HG03196 (cell line): ENCODE measurements at regions not wholly inside any gene's neighbourhood (a gene's known extent, or its start where the extent isn't known, plus 50 kb on each side); places are given as distances from the start of the nearest gene placed in this dataset.

ENCODE experiments used
- ATAC-seq: cut with Tn5 transposase; IDR thresholded peaks from one replicate; pipeline ENCODE4 v1.9.1; 2021; ENCODE audit not compliant: unreplicated experiment

- ATAC-seq, result no peak
Observed at GRCh38 chr7:86975449-86975848, 84.0 kb downstream of the ELAPOR2 start.

GRCh38 chr7:86972072-86972471 lies 87.4 kb downstream of the ELAPOR2 start:
- ATAC-seq, result no peak

- no peak for ATAC-seq
Observed at GRCh38 chr7:86970986-86971385, 88.5 kb downstream of the ELAPOR2 start.

GRCh38 chr7:86970547-86970946 lies 88.9 kb downstream of the ELAPOR2 start:
- no peak for ATAC-seq

GRCh38 chr7:86969865-86970264 lies 89.6 kb downstream of the ELAPOR2 start:
- no peak for ATAC-seq

GRCh38 chr7:86968618-86969017 lies 90.8 kb downstream of the ELAPOR2 start:
- no peak for ATAC-seq

GRCh38 chr7:86966916-86967315 lies 92.5 kb downstream of the ELAPOR2 start:
- ATAC-seq, result no peak

GRCh38 chr7:86965727-86966120 lies 93.7 kb downstream of the ELAPOR2 start:
- no peak for ATAC-seq

- ATAC-seq, result no peak
Observed at GRCh38 chr7:86964973-86965726, 94.3 kb downstream of the ELAPOR2 start.

- peak; percentile 88 for ATAC-seq
Observed at GRCh38 chr7:86963599-86964230, 95.7 kb downstream of the ELAPOR2 start.

GRCh38 chr7:86962623-86963022 lies 96.8 kb downstream of the ELAPOR2 start:
- no peak for ATAC-seq

GRCh38 chr7:86961686-86962085 lies 97.8 kb downstream of the ELAPOR2 start:
- ATAC-seq, result no peak

GRCh38 chr7:86958380-86958779 lies 101.1 kb downstream of the ELAPOR2 start:
- no peak for ATAC-seq

- no peak for ATAC-seq
Observed at GRCh38 chr7:86956567-86956966, 102.9 kb downstream of the ELAPOR2 start.

- no peak for ATAC-seq
Observed at GRCh38 chr7:86955895-86956503, 103.5 kb downstream of the ELAPOR2 start.

GRCh38 chr7:86954971-86955370 lies 104.5 kb downstream of the ELAPOR2 start:
- no peak for ATAC-seq

GRCh38 chr7:86953653-86954336 lies 105.7 kb downstream of the ELAPOR2 start:
- no peak for ATAC-seq

- ATAC-seq, result no peak
Observed at GRCh38 chr7:86953219-86953618, 106.2 kb downstream of the ELAPOR2 start.

GRCh38 chr7:86951895-86952294 lies 107.6 kb downstream of the ELAPOR2 start:
- ATAC-seq, result no peak

- no peak for ATAC-seq
Observed at GRCh38 chr7:86950944-86951343, 108.5 kb downstream of the ELAPOR2 start.

GRCh38 chr7:86950360-86950759 lies 109.1 kb downstream of the ELAPOR2 start:
- ATAC-seq, result no peak
